GM12891 (cell line): ENCODE measurements at regions not wholly inside any gene's neighbourhood (a gene's known extent, or its start where the extent isn't known, plus 50 kb on each side); places are given as distances from the start of the nearest gene placed in this dataset.

ENCODE experiments used
- DNase-seq: peaks from one replicate; pipeline ENCODE4 v3.0.0; 2011; ENCODE audit warnings: low spot score; ENCODE audit not compliant: insufficient read length
- FAIRE-seq: peaks from 2 replicates; lab custom pipeline; 2011; peaks lifted over from hg19 to GRCh38; lab: Jason Lieb, UNC
- PAX5 ChIP-seq: IDR thresholded peaks from 2 replicates; pipeline ENCODE4 v1.6.1; 2011; ENCODE audit warnings: low read length, moderate library complexity, mild to moderate bottlenecking; ENCODE audit not compliant: insufficient read depth, severe bottlenecking
- POLR2A ChIP-seq: IDR thresholded peaks from 2 replicates; pipeline ENCODE4 v1.6.1; 2011; ENCODE audit warnings: low read depth, low read length, control low read depth
- POLR2AphosphoS5 ChIP-seq: IDR thresholded peaks from 2 replicates; pipeline ENCODE4 v1.6.1; 2011; ENCODE audit warnings: low read depth, low read length, control low read depth
- POU2F2 ChIP-seq: IDR thresholded peaks from 2 replicates; pipeline ENCODE4 v1.6.1; 2011; ENCODE audit warnings: low read depth, mild to moderate bottlenecking, control low read depth, low read length, moderate library complexity
- SPI1 ChIP-seq: IDR thresholded peaks from 2 replicates; pipeline ENCODE4 v1.6.1; 2011; ENCODE audit warnings: low read depth, low read length, control low read depth
- TAF1 ChIP-seq: IDR thresholded peaks from 2 replicates; pipeline ENCODE4 v1.6.1; 2011; ENCODE audit warnings: low read depth, low read length, control low read depth

DNA sequence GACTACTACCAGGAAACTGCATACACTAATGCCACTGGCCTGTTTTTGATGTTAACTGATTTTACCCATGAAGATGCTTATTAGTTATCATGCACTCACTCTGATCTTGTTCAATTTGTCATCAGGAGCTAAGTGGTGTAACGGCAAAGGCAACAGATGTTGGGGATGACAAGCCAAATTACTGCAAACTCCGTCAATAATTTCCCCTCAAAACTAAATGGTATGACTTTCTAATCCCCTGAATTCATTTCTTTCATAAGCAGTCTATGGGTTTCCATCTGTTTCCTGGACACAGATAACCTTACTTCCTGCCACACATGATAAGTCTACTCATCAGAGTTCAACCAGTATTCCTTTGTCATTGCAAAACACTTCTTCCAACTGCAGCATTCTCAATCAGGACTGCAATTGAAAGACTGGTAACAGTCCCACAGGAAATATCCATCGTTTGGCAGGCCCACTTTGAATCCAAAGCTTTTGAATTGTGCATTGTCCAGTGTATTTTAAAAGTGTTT lies 96.2 kb upstream of the SMC2 start:
- DNase-seq (no peak), FAIRE-seq (no peak)
- no peak for TF ChIP-seq TAF1
- TF ChIP-seq POLR2A = no peak
- no peak for TF ChIP-seq POU2F2

DNA sequence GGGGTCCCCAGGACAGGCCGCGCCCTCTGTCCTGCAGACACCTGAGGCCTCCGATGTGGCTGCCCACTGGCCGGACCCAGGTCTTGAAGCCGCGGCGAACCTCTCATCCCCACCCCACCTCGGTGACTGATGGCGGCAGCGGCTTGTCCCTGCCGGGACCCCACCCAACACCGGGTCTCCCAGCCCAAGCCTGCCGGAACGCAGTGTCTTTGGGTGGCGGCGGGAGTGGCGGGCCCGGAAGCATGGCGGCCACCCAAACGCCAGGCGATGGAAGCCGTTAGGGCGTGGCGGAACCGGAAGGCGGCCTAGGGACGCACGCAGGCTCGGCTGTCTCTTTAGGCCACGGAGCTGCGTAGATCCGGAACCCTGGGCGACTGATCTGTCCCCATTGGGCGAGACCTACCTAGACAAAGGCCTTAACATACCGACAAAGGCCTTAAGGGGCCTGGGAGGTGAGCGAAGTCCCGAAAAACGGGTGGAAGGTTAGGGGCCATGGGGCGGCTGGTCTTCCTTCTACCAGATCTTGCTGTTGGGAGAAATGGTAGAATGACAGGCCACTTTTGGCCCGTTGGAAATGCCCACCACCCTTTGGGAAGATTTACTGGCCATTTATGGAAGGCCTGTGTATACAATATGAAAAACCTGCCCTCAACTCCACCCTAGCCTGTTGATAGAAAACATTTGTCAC lies 94.6 kb upstream of the SMC2 start:
- DNase-seq (no peak), FAIRE-seq (no peak)
- TF ChIP-seq POU2F2 (no peak), TAF1 (no peak), SPI1 (no peak), PAX5 (no peak), POLR2A (no peak), POLR2AphosphoS5 (no peak)

GRCh38 chr9:104009826-104010225 lies 84.3 kb upstream of the SMC2 start:
- no peak for DNase-seq
- no peak for FAIRE-seq
- TF ChIP-seq PAX5 = no peak
- no peak for TF ChIP-seq TAF1
- TF ChIP-seq POU2F2 = no peak
- TF ChIP-seq SPI1 = no peak
- no peak for TF ChIP-seq POLR2A
- no peak for TF ChIP-seq POLR2AphosphoS5

- DNase-seq (no peak), FAIRE-seq (no peak)
- TF ChIP-seq TAF1 (no peak), PAX5 (no peak), POLR2AphosphoS5 (no peak), POLR2A (no peak), POU2F2 (no peak), SPI1 (no peak)
Observed at GRCh38 chr9:104022083-104022482, 72.0 kb upstream of the SMC2 start.

GRCh38 chr9:104025104-104025503 lies 69.0 kb upstream of the SMC2 start:
- DNase-seq (no peak), FAIRE-seq (no peak)
- TF ChIP-seq PAX5 = no peak
- no peak for TF ChIP-seq POLR2AphosphoS5
- TF ChIP-seq POU2F2 = no peak
- no peak for TF ChIP-seq POLR2A
- TF ChIP-seq TAF1 = no peak
- no peak for TF ChIP-seq SPI1

DNA sequence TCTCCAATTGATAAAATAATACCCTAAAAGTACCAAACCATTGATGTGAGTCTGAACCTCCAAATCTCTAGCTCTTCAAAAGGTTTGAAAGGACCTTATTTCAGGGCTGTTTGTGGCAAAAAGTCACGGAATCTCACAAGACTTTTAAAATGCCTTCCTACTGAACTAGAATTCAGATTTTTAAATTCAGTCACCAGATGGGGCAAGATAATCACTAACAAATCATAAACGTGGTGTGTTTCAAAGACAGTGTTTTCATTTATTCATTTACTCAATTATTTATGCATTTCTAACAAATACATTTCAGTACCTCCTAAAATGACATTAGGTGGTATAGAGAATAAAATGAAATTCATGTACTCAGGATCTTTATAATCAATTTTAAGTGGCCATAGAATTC lies 68.2 kb upstream of the SMC2 start:
- no peak for FAIRE-seq
- DNase-seq = no peak
- TF ChIP-seq TAF1 = no peak
- TF ChIP-seq PAX5 = no peak

- no peak for TF ChIP-seq POLR2AphosphoS5
- no peak for FAIRE-seq
- DNase-seq = peak; percentile 1
Observed at GRCh38 chr9:104027295-104027694, 66.8 kb upstream of the SMC2 start.

- DNase-seq = no peak
- no peak for FAIRE-seq
- TF ChIP-seq TAF1 (no peak), SPI1 (no peak), POU2F2 (no peak), POLR2AphosphoS5 (no peak), PAX5 (no peak), POLR2A (no peak)
Observed at GRCh38 chr9:104028827-104029226, 65.3 kb upstream of the SMC2 start.
